ENCODE measurements at regions not wholly inside any gene's neighbourhood (a gene's known extent, or its start where the extent isn't known, plus 50 kb on each side); places are given as distances from the start of the nearest gene placed in this dataset.

DNA sequence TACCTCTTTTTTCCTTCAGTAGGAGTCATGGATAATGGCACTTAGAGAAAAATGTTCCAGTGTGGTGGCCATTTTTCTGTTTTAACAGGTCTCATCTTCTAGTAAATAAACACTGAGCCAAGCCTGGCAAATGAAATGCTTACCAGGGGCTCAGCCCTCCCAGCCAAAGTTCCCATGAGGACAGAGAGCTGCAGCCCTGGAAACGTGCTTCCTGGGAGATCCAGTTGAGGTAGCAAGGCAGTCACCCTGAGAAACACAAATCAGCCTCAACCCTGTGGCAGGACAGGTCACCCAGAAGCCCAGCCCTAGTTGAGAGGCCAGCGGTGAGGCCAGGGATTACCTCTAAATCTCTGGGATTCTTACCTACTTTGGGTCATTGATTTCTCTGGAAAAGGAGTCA lies 140.1 kb downstream of the LNPK start:
- no peak for DNase-seq (ENCODE audit: extremely low read depth, insufficient read length)

GRCh38 chr2:175855794-175856453 lies 146.1 kb downstream of the LNPK start:
- H3K27me3 ChIP-seq (replicated peaks; ENCODE audit: control insufficient read depth, insufficient read depth, low read length) = no peaks in the 10 kb centered on the region
- no peak for DNase-seq (ENCODE audit: extremely low read depth, insufficient read length)
- H3K36me3 ChIP-seq (ENCODE audit: control insufficient read depth, insufficient read depth, low read length) = no peaks in the 10 kb centered on the region
- no peak for TF ChIP-seq CTCF (IDR thresholded peaks at IDR 0.05; ENCODE audit: insufficient read depth, low read length, poor library complexity, severe bottlenecking)
- no peak overlapping the region for H3K4me3 ChIP-seq (replicated peaks; ENCODE audit: low read depth, low read length)

More for the DNA sequence above, 140.1 kb downstream of the LNPK start:
- Histone ChIP-seq H3K27me3 (replicated peaks; ENCODE audit: control insufficient read depth, insufficient read depth, low read length) (peaks cover 1% of the 10 kb centered on the region; the same call in 1 of the 2 replicates), H3K4me3 (replicated peaks; ENCODE audit: low read depth, low read length) (no peak overlapping the region), H3K36me3 (ENCODE audit: control insufficient read depth, insufficient read depth, low read length) (no peaks in the 10 kb centered on the region)
- TF ChIP-seq CTCF (IDR thresholded peaks at IDR 0.05; ENCODE audit: insufficient read depth, low read length, poor library complexity, severe bottlenecking) = no peak

DNA sequence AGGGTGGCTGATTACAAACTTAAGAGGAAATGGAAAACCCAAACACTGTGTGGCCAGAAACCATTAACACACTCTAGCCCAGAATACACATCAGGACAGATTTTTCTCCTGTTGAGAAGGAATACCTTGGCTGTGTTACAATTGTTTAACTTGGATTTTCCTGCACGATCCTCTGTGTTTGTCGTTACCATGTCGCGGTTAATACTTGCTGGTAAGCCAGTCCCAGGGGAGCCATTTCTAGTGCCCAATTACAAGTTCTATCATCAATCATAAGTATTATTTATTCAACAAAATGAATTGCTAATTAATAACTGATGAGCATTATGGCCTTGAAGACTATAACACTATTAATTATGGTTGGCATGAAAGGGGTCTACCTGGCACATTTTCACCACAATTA lies 146.8 kb downstream of the LNPK start:
- H3K27me3 ChIP-seq (replicated peaks; ENCODE audit: control insufficient read depth, insufficient read depth, low read length) = no peaks in the 10 kb centered on the region
- TF ChIP-seq CTCF (IDR thresholded peaks at IDR 0.05; ENCODE audit: insufficient read depth, low read length, poor library complexity, severe bottlenecking) = no peak
- no peaks in the 10 kb centered on the region for H3K36me3 ChIP-seq (ENCODE audit: control insufficient read depth, insufficient read depth, low read length)
- H3K4me3 ChIP-seq (replicated peaks; ENCODE audit: low read depth, low read length) = no peak overlapping the region
- DNase-seq (ENCODE audit: extremely low read depth, insufficient read length) = no peak

- H3K4me3 ChIP-seq (replicated peaks; ENCODE audit: low read depth, low read length) = no peak overlapping the region
- DNase-seq (ENCODE audit: extremely low read depth, insufficient read length) = no peak
- no peaks in the 10 kb centered on the region for H3K27me3 ChIP-seq (replicated peaks; ENCODE audit: control insufficient read depth, insufficient read depth, low read length)
- H3K36me3 ChIP-seq (ENCODE audit: control insufficient read depth, insufficient read depth, low read length) = no peaks in the 10 kb centered on the region
- no peak for TF ChIP-seq CTCF (IDR thresholded peaks at IDR 0.05; ENCODE audit: insufficient read depth, low read length, poor library complexity, severe bottlenecking)
Observed at GRCh38 chr2:175854665-175855064, 147.4 kb downstream of the LNPK start.

GRCh38 chr2:175854129-175854528 lies 147.9 kb downstream of the LNPK start:
- Histone ChIP-seq H3K4me3 (replicated peaks; ENCODE audit: low read depth, low read length) (no peak overlapping the region), H3K36me3 (ENCODE audit: control insufficient read depth, insufficient read depth, low read length) (no peaks in the 10 kb centered on the region), H3K27me3 (replicated peaks; ENCODE audit: control insufficient read depth, insufficient read depth, low read length) (no peaks in the 10 kb centered on the region)
- DNase-seq (ENCODE audit: extremely low read depth, insufficient read length) = no peak
- no peak for TF ChIP-seq CTCF (IDR thresholded peaks at IDR 0.05; ENCODE audit: insufficient read depth, low read length, poor library complexity, severe bottlenecking)

GRCh38 chr2:175853616-175853890 lies 148.5 kb downstream of the LNPK start:
- no peak for DNase-seq (ENCODE audit: extremely low read depth, insufficient read length)
- H3K27me3 ChIP-seq (replicated peaks; ENCODE audit: control insufficient read depth, insufficient read depth, low read length) = no peaks in the 10 kb centered on the region
- H3K36me3 ChIP-seq (ENCODE audit: control insufficient read depth, insufficient read depth, low read length) = no peaks in the 10 kb centered on the region
- no peak for TF ChIP-seq CTCF (IDR thresholded peaks at IDR 0.05; ENCODE audit: insufficient read depth, low read length, poor library complexity, severe bottlenecking)
- H3K4me3 ChIP-seq (replicated peaks; ENCODE audit: low read depth, low read length) = no peak overlapping the region

Measured in GM06990 (cell line).